ENCODE measurements at regions not wholly inside any gene's neighbourhood (a gene's known extent, or its start where the extent isn't known, plus 50 kb on each side); places are given as distances from the start of the nearest gene placed in this dataset.
"Not testable (repeated sequence)": the region's sequence is repeated elsewhere in the genome, so short reads cannot be mapped to it uniquely, and the experiment has no call there.

- not testable (repeated sequence) for H3K36me3 ChIP-seq (ENCODE audit: control insufficient read depth, insufficient read depth, low read length); H3K9me3 ChIP-seq (ENCODE audit: control insufficient read depth, insufficient read depth, low read length); H3K4me1 ChIP-seq (ENCODE audit: control insufficient read depth, insufficient read depth, low read length); DNase-seq (ENCODE audit: low read depth, low spot score); H3K27ac ChIP-seq (ENCODE audit: low read length); H3K4me3 ChIP-seq (ENCODE audit: low read length); H3K27me3 ChIP-seq (ENCODE audit: control insufficient read depth, insufficient read depth, low read length)
- no CpG with 5 or more reads among the region's 9 CpGs for WGBS (ENCODE audit: insufficient coverage, insufficient read length)
These were observed 516.9 kb downstream of the RPIA start for GRCh38 chr2:89208144-89208932.

- not testable (repeated sequence) for H3K27ac ChIP-seq (ENCODE audit: low read length); H3K9me3 ChIP-seq (ENCODE audit: control insufficient read depth, insufficient read depth, low read length); H3K4me3 ChIP-seq (ENCODE audit: low read length); DNase-seq (ENCODE audit: low read depth, low spot score); H3K27me3 ChIP-seq (ENCODE audit: control insufficient read depth, insufficient read depth, low read length); H3K4me1 ChIP-seq (ENCODE audit: control insufficient read depth, insufficient read depth, low read length); H3K36me3 ChIP-seq (ENCODE audit: control insufficient read depth, insufficient read depth, low read length)
- WGBS (ENCODE audit: insufficient coverage, insufficient read length) = no CpG with 5 or more reads among the region's 3 CpGs
These were observed 521.7 kb downstream of the RPIA start for GRCh38 chr2:89213151-89213550.

DNA sequence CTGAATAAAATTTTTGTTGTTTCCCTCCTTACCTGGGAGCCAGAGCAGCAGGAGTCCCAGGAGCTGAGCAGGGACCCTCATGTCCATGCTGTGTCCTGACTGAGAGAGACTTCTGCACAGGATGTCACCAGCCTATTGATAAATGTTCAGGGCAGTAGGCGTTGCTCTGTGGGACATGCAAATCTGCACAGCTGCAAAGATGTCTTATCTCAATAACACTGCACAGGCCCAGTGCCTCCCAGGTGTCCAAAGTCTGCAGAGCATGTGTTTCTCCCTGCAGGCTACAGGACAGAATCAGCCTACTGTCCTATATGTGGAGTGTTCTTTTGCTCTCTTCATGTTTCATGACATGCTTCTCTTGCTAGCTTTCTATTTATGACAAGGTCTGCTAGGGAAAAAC lies 522.3 kb downstream of the RPIA start:
- not testable (repeated sequence) for DNase-seq (ENCODE audit: low read depth, low spot score); H3K36me3 ChIP-seq (ENCODE audit: control insufficient read depth, insufficient read depth, low read length); H3K27ac ChIP-seq (ENCODE audit: low read length); H3K9me3 ChIP-seq (ENCODE audit: control insufficient read depth, insufficient read depth, low read length); H3K4me3 ChIP-seq (ENCODE audit: low read length); H3K4me1 ChIP-seq (ENCODE audit: control insufficient read depth, insufficient read depth, low read length); H3K27me3 ChIP-seq (ENCODE audit: control insufficient read depth, insufficient read depth, low read length)
- WGBS (ENCODE audit: insufficient coverage, insufficient read length) = no CpG with 5 or more reads among the region's 1 CpG

DNA sequence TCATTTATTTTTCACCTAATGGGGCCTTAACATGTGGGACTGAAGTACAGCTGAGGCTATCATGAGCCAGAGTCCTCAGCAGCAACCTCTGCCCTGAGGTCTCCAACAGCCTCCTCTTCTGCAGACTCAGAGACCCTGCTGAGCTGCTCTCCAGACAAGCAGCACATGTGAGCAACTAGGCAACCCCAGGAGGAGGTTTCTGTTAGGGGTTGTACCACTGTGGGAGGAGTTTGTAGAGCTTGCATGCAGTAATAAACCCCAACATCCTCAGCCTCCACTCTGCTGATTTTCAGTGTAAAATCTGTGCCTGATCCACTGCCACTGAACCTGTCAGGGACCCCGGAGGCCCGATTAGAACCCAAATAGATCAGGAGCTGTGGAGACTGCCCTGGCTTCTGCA lies 530.0 kb downstream of the RPIA start:
- H3K4me1 ChIP-seq (ENCODE audit: control insufficient read depth, insufficient read depth, low read length); H3K9me3 ChIP-seq (ENCODE audit: control insufficient read depth, insufficient read depth, low read length); H3K27ac ChIP-seq (ENCODE audit: low read length); H3K27me3 ChIP-seq (ENCODE audit: control insufficient read depth, insufficient read depth, low read length); H3K4me3 ChIP-seq (ENCODE audit: low read length); H3K36me3 ChIP-seq (ENCODE audit: control insufficient read depth, insufficient read depth, low read length); DNase-seq (ENCODE audit: low read depth, low spot score): not testable (repeated sequence)
- WGBS (ENCODE audit: insufficient coverage, insufficient read length) = no CpG with 5 or more reads among the region's 2 CpGs

GRCh38 chr2:89222063-89222732 lies 530.7 kb downstream of the RPIA start:
- not testable (repeated sequence) for H3K9me3 ChIP-seq (ENCODE audit: control insufficient read depth, insufficient read depth, low read length); H3K27ac ChIP-seq (ENCODE audit: low read length); H3K36me3 ChIP-seq (ENCODE audit: control insufficient read depth, insufficient read depth, low read length); H3K27me3 ChIP-seq (ENCODE audit: control insufficient read depth, insufficient read depth, low read length); H3K4me3 ChIP-seq (ENCODE audit: low read length); H3K4me1 ChIP-seq (ENCODE audit: control insufficient read depth, insufficient read depth, low read length); DNase-seq (ENCODE audit: low read depth, low spot score)
- WGBS (ENCODE audit: insufficient coverage, insufficient read length) = no CpG with 5 or more reads among the region's 2 CpGs

- H3K36me3 ChIP-seq (ENCODE audit: control insufficient read depth, insufficient read depth, low read length); H3K27me3 ChIP-seq (ENCODE audit: control insufficient read depth, insufficient read depth, low read length); DNase-seq (ENCODE audit: low read depth, low spot score); H3K4me1 ChIP-seq (ENCODE audit: control insufficient read depth, insufficient read depth, low read length); H3K4me3 ChIP-seq (ENCODE audit: low read length); H3K9me3 ChIP-seq (ENCODE audit: control insufficient read depth, insufficient read depth, low read length); H3K27ac ChIP-seq (ENCODE audit: low read length): not testable (repeated sequence)
- WGBS (ENCODE audit: insufficient coverage, insufficient read length) = no CpG with 5 or more reads among the region's 2 CpGs
These were observed 533.3 kb downstream of the RPIA start for GRCh38 chr2:89224803-89225202.

- not testable (repeated sequence) for H3K4me1 ChIP-seq (ENCODE audit: control insufficient read depth, insufficient read depth, low read length); DNase-seq (ENCODE audit: low read depth, low spot score); H3K27me3 ChIP-seq (ENCODE audit: control insufficient read depth, insufficient read depth, low read length); H3K27ac ChIP-seq (ENCODE audit: low read length); H3K4me3 ChIP-seq (ENCODE audit: low read length); H3K36me3 ChIP-seq (ENCODE audit: control insufficient read depth, insufficient read depth, low read length); H3K9me3 ChIP-seq (ENCODE audit: control insufficient read depth, insufficient read depth, low read length)
- no CpG with 5 or more reads among the region's 6 CpGs for WGBS (ENCODE audit: insufficient coverage, insufficient read length)
These were observed 538.5 kb downstream of the RPIA start for GRCh38 chr2:89229979-89230378.

DNA sequence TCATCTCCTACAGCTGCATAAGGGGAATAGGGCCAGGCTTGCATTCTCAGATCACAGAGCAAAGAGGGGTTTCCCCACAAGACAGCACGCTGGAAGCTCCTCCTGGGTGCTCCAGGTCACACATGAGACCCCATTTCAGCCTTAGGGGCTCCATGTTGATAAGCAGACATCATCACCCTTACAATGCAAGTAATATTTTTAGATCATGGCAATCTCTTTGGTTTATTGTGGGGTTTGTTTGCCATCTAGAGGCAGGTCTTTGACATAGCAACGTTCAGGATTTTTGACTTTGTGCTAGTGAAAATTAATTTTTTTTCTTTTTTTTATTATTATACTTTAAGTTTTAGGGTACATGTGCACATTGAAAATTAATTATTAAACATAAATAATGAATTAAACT lies 539.8 kb downstream of the RPIA start:
- not testable (repeated sequence) for H3K27ac ChIP-seq (ENCODE audit: low read length); DNase-seq (ENCODE audit: low read depth, low spot score); H3K36me3 ChIP-seq (ENCODE audit: control insufficient read depth, insufficient read depth, low read length); H3K4me3 ChIP-seq (ENCODE audit: low read length); H3K27me3 ChIP-seq (ENCODE audit: control insufficient read depth, insufficient read depth, low read length); H3K9me3 ChIP-seq (ENCODE audit: control insufficient read depth, insufficient read depth, low read length); H3K4me1 ChIP-seq (ENCODE audit: control insufficient read depth, insufficient read depth, low read length)
- WGBS (ENCODE audit: insufficient coverage, insufficient read length) = no CpG with 5 or more reads among the region's 2 CpGs

DNA sequence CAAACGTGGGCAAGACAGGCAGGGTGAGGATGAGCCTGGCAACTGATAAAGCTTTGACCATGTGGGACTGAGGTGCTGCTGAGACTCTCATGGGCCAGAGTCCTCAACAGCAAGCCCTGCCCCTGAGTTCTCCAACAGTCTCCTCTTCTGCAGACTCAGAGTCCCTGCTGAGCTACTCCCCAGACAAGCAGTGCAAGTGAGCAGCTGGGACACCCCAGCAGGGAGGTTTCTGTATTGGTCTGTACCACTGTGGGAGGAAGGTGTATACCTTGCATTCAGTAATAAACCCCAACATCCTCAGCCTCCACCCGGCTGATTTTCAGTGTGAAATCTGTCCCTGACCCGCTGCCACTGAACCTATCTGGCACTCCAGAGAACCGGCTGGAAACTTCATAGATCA lies 542.5 kb downstream of the RPIA start:
- not testable (repeated sequence) for H3K27me3 ChIP-seq (ENCODE audit: control insufficient read depth, insufficient read depth, low read length); H3K4me3 ChIP-seq (ENCODE audit: low read length); H3K36me3 ChIP-seq (ENCODE audit: control insufficient read depth, insufficient read depth, low read length); DNase-seq (ENCODE audit: low read depth, low spot score); H3K27ac ChIP-seq (ENCODE audit: low read length); H3K9me3 ChIP-seq (ENCODE audit: control insufficient read depth, insufficient read depth, low read length); H3K4me1 ChIP-seq (ENCODE audit: control insufficient read depth, insufficient read depth, low read length)
- no CpG with 5 or more reads among the region's 4 CpGs for WGBS (ENCODE audit: insufficient coverage, insufficient read length)

DNA sequence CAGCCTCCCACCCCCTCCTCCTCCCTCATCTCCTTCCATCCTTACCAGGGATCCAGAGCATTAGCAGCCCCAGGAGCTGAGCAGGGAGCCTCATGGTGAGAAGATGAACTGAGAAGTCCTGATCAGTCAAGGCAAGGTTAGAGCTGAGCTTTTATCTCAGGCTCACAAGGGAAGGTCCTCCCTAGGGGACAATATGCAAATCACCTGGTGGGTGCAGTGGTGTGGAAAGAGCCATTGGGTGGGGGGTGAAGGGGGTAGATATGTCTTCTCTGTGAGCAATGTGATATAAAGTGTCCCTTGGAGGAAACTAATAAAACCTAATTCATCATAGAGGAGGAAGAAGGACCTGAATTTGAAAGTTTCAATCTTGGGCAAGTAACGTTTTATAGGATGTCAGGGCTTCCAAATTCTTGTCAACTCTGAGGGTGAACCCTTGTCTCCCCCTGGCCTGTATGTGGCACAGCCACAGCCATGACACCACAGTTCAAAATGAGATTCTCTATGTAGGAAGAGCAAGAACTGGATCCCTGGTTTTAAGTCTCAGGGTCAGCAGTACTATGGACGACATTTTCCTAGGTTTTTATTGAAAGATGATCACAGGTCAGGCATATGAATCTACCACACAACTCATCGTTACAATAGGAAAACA lies 543.5 kb downstream of the RPIA start:
- DNase-seq (ENCODE audit: low read depth, low spot score); H3K9me3 ChIP-seq (ENCODE audit: control insufficient read depth, insufficient read depth, low read length); H3K36me3 ChIP-seq (ENCODE audit: control insufficient read depth, insufficient read depth, low read length); H3K27ac ChIP-seq (ENCODE audit: low read length); H3K4me1 ChIP-seq (ENCODE audit: control insufficient read depth, insufficient read depth, low read length); H3K27me3 ChIP-seq (ENCODE audit: control insufficient read depth, insufficient read depth, low read length); H3K4me3 ChIP-seq (ENCODE audit: low read length): not testable (repeated sequence)
- WGBS (ENCODE audit: insufficient coverage, insufficient read length) = no CpG with 5 or more reads among the region's 3 CpGs

Data from iPS DF 6.9 (cell line).